ENCODE measurements at regions not wholly inside any gene's neighbourhood (a gene's known extent, or its start where the extent isn't known, plus 50 kb on each side); places are given as distances from the start of the nearest gene placed in this dataset.
"Not testable (repeated sequence)": the region's sequence is repeated elsewhere in the genome, so short reads cannot be mapped to it uniquely, and the experiment has no call there.

- intact Hi-C loops (cut with micrococcal nuclease), result no loop called here
- Mint-ChIP-seq H3K36me3 (ENCODE audit: low read depth) (peaks cover 2% of the 10 kb centered on the region), H3K9me3 (peaks cover 9% of the 10 kb centered on the region), H3K4me3 (no peak overlapping the region), H3K27ac (no peak overlapping the region), H3K27me3 (no peaks in the 10 kb centered on the region), H3K4me1 (peaks cover 77% of the 10 kb centered on the region)
- no peak for DNase-seq
These were observed 1071.4 kb downstream of the BCL11B start for GRCh38 chr14:98200601-98201000.

DNA sequence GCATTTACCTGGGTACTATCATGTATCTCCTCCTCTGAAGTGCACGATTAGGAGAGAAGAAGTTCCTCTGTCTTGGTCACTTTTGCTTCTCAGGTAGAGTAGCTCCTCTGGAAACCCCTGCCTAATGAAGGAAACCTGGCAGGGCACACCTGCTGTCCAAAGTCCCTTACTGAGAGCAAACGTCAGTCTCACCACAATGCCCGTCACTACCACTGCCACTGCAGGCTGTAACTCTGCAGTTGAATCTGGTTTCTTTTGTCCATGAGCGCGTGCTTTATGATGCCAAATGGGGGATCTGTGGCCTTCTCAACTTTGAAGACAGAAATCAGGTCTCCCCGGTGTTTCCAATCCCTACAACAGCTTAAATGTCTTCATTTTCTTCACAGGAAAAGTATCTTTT lies 1068.6 kb downstream of the BCL11B start:
- Mint-ChIP-seq H3K9me3 (peaks cover 6% of the 10 kb centered on the region), H3K4me1 (peaks cover 73% of the 10 kb centered on the region), H3K36me3 (ENCODE audit: low read depth) (no peaks in the 10 kb centered on the region), H3K27ac (peak overlapping the region; percentile 27), H3K4me3 (peak overlapping the region; percentile 5), H3K27me3 (no peaks in the 10 kb centered on the region)
- intact Hi-C loops (cut with micrococcal nuclease), result no loop called here
- no peak for DNase-seq

- Mint-ChIP-seq H3K9me3 (peaks cover 6% of the 10 kb centered on the region), H3K36me3 (ENCODE audit: low read depth) (no peaks in the 10 kb centered on the region)
- intact Hi-C loops (cut with micrococcal nuclease), result no loop called here
These were observed 1067.9 kb downstream of the BCL11B start for GRCh38 chr14:98204139-98204538.

DNA sequence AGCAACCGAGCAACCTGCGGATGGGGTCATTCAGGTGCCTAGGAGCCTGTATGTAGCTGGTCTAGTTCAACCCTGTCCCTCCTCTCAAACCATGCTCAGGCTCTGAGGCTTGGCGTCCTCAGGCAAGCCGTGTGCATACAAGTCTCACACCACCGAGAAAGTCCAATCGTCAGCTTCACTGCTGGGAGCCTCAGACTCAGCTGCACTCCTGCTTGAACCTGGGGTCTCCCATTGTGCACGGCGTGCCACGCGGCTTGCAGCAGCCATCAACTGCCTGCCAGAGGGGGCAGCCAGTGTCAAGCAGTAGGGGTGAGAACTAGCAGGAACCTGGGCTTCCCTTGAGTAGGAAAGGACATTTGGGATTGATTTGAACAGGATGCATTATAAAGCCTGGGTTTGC lies 1064.6 kb downstream of the BCL11B start:
- Mint-ChIP-seq H3K9me3 (peaks cover 12% of the 10 kb centered on the region), H3K4me3 (peak overlapping the region; percentile 47), H3K36me3 (ENCODE audit: low read depth) (peaks cover 4% of the 10 kb centered on the region), H3K27me3 (no peaks in the 10 kb centered on the region), H3K4me1 (peaks cover 74% of the 10 kb centered on the region), H3K27ac (peak overlapping the region; percentile 64)
- intact Hi-C loops (cut with micrococcal nuclease), result no loop called here
- DNase-seq, result no peak

More at GRCh38 chr14:98204139-98204538, 1067.9 kb downstream of the BCL11B start:
- Mint-ChIP-seq H3K4me1 (peaks cover 73% of the 10 kb centered on the region), H3K27me3 (no peaks in the 10 kb centered on the region), H3K4me3 (peak overlapping the region; percentile 60), H3K27ac (peak overlapping the region; percentile 78)
- no peak for DNase-seq

- no peak for DNase-seq
- intact Hi-C loops (cut with micrococcal nuclease), result loop anchor here (2.0 kb wide), 1 partner anchor 13 kb away; no protein-coding TSS in a partner anchor
- Mint-ChIP-seq H3K27ac (peak overlapping the region; percentile 64), H3K27me3 (no peaks in the 10 kb centered on the region), H3K4me3 (peak overlapping the region; percentile 47), H3K36me3 (ENCODE audit: low read depth) (peaks cover 4% of the 10 kb centered on the region), H3K4me1 (peaks cover 68% of the 10 kb centered on the region), H3K9me3 (peaks cover 13% of the 10 kb centered on the region)
These were observed 1063.8 kb downstream of the BCL11B start for GRCh38 chr14:98208211-98208611.

- H3K27ac Mint-ChIP-seq, result no peak overlapping the region
- H3K9me3 Mint-ChIP-seq, result peaks cover 13% of the 10 kb centered on the region
- no peak for DNase-seq
- intact Hi-C loops (cut with micrococcal nuclease), result loop anchor here (2.0 kb wide), 1 partner anchor 14 kb away; no protein-coding TSS in a partner anchor
- no peaks in the 10 kb centered on the region for H3K27me3 Mint-ChIP-seq
- H3K36me3 Mint-ChIP-seq (ENCODE audit: low read depth), result peaks cover 4% of the 10 kb centered on the region
- H3K4me3 Mint-ChIP-seq, result peak overlapping the region; percentile 12
- H3K4me1 Mint-ChIP-seq, result peaks cover 61% of the 10 kb centered on the region
These were observed 1063.1 kb downstream of the BCL11B start for GRCh38 chr14:98208943-98209342.

- Mint-ChIP-seq H3K4me3 (peak overlapping the region; percentile 63), H3K4me1 (peaks cover 56% of the 10 kb centered on the region), H3K27me3 (peaks cover 2% of the 10 kb centered on the region), H3K27ac (peak overlapping the region; percentile 91), H3K36me3 (ENCODE audit: low read depth) (peaks cover 4% of the 10 kb centered on the region), H3K9me3 (peaks cover 7% of the 10 kb centered on the region)
- intact Hi-C loops (cut with micrococcal nuclease), result no loop called here
- DNase-seq, result peak; percentile 82
These were observed 1061.8 kb downstream of the BCL11B start for GRCh38 chr14:98210045-98210672.

- intact Hi-C loops (cut with micrococcal nuclease), result no loop called here
- H3K9me3 Mint-ChIP-seq, result peaks cover 4% of the 10 kb centered on the region
- no peaks in the 10 kb centered on the region for H3K36me3 Mint-ChIP-seq (ENCODE audit: low read depth)
- no peak for DNase-seq
- no peak overlapping the region for H3K27ac Mint-ChIP-seq
- H3K27me3 Mint-ChIP-seq, result peaks cover 2% of the 10 kb centered on the region
- no peak overlapping the region for H3K4me3 Mint-ChIP-seq
- H3K4me1 Mint-ChIP-seq, result peaks cover 11% of the 10 kb centered on the region
These were observed 1054.5 kb downstream of the BCL11B start for GRCh38 chr14:98217530-98217929.

DNA sequence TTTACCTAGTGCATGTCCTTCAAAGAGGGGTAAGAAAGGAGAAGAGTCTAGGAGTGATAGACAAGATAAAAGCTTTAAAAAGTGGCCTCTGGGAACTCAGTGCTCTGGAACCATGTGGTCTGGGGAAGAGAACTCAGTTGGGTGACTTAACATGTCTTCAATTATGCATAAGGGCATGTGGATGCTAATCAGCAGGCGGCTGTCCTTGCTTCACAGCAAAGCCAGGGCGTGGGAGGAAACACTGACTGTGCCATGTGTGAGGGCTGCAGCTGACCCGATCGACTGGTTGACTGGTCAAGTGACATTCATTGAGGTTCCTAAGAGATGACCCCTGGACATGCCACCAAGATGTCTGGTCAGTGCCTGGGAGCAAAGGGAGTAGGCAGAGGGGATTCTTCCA lies 1053.8 kb downstream of the BCL11B start:
- Mint-ChIP-seq H3K27ac (no peak overlapping the region), H3K36me3 (ENCODE audit: low read depth) (peaks cover 1% of the 10 kb centered on the region), H3K27me3 (peaks cover 2% of the 10 kb centered on the region), H3K4me3 (no peak overlapping the region), H3K9me3 (peaks cover 9% of the 10 kb centered on the region), H3K4me1 (peaks cover 18% of the 10 kb centered on the region)
- no peak for DNase-seq
- intact Hi-C loops (cut with micrococcal nuclease), result no loop called here

DNA sequence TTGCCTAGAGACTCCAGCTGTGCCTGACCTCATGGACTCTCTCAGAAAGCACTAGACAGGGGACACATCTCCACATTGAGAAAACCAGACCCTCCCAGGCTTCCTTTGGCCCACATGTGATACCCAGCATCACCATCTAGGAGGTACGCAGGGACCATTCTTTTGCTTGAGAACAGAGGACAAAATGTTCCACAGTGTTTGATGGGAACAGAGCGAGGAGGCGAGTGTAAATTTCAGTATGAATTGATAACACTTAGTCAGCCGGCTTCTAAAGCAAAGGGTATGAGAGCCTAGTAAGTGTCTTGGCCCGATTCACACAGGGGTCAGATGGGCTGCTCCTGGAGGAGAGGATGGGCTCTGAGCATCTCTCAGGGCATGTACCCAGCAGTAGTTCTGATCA lies 1052.4 kb downstream of the BCL11B start:
- H3K27me3 Mint-ChIP-seq, result peaks cover 2% of the 10 kb centered on the region
- intact Hi-C loops (cut with micrococcal nuclease), result loop anchor here (1.0 kb wide), 1 partner anchor 12 kb away; no protein-coding TSS in a partner anchor
- H3K27ac Mint-ChIP-seq, result peak overlapping the region; percentile 68
- H3K4me1 Mint-ChIP-seq, result peaks cover 23% of the 10 kb centered on the region
- H3K9me3 Mint-ChIP-seq, result peaks cover 9% of the 10 kb centered on the region
- peaks cover 5% of the 10 kb centered on the region for H3K36me3 Mint-ChIP-seq (ENCODE audit: low read depth)
- H3K4me3 Mint-ChIP-seq, result peak overlapping the region; percentile 6
- DNase-seq, result no peak

DNA sequence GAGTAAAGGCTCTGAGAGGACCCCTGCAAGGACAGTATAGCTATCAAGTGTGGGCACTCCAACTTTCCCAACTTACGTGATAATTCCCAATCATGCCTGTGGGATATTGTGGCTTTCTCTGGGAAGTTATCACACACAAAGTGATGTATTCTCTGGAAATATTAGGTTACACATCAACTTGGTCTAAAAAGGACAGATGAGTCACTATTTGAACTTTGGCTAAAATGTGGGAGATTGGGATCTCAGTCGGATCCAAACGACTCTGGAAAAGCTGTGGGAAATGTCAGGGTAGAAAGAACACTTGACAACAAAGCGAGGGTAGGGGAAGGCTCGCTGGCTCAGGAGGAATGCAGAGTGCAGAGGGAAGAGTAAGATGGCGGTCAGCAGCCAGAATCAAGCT lies 1048.9 kb downstream of the BCL11B start:
- Mint-ChIP-seq H3K4me3 (peak overlapping the region; percentile 48), H3K9me3 (peaks cover 9% of the 10 kb centered on the region), H3K27me3 (no peaks in the 10 kb centered on the region), H3K27ac (peak overlapping the region; percentile 91), H3K36me3 (ENCODE audit: low read depth) (peaks cover 6% of the 10 kb centered on the region), H3K4me1 (peaks cover 43% of the 10 kb centered on the region)
- DNase-seq, result no peak
- intact Hi-C loops (cut with micrococcal nuclease), result no loop called here

DNA sequence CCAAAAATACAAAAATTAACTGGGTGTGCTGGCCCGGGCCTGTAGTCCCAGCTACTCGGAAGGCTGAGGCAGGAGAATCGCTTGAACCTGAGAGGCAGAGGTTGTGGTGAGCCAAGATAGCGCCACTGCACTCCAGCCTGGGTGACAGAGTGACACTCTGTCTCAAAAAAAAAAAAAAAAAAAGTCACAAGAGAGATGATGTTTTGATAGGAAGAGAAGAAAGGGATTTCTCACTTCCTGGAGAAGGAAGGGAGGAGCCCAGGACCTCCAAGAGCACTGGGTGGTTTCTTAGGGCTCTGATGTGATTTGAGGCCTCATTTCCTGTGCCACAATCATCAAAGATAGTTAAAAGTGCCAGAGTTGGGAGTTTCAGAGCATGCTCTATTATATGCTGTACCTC lies 1048.3 kb downstream of the BCL11B start:
- H3K36me3 Mint-ChIP-seq (ENCODE audit: low read depth); H3K27me3 Mint-ChIP-seq; intact Hi-C loops (cut with micrococcal nuclease); H3K9me3 Mint-ChIP-seq: not testable (repeated sequence)
- peak overlapping the region; percentile 91 for H3K27ac Mint-ChIP-seq
- peak; percentile 89 for DNase-seq
- peaks cover 47% of the 10 kb centered on the region for H3K4me1 Mint-ChIP-seq
- H3K4me3 Mint-ChIP-seq, result peak overlapping the region; percentile 48

DNA sequence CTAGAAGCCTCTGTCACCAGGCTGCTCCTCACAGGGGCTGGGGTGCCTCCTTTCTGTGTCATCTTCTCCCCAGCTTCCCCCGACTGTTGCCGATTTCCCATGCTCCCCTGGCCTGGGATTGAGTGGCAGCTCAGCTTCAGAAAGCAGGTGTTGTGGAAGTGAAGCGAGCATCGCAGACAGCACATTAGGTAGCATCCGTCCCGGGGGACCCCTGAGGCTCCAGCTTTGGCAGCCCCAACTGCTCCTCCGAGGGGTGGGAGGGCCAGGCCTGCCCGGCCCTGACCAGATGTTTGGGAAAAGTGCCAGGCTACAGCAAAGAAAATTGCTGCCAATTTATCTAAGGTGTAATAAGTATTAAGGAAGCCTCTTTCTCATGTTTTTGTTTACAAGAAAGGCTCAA lies 1045.6 kb downstream of the BCL11B start:
- Mint-ChIP-seq H3K4me1 (peaks cover 58% of the 10 kb centered on the region), H3K27me3 (no peaks in the 10 kb centered on the region), H3K27ac (peak overlapping the region; percentile 87), H3K4me3 (no peak overlapping the region), H3K9me3 (peaks cover 5% of the 10 kb centered on the region), H3K36me3 (ENCODE audit: low read depth) (peaks cover 6% of the 10 kb centered on the region)
- intact Hi-C loops (cut with micrococcal nuclease), result loop anchor here (2.0 to 5.0 kb wide), 5 partner anchors 28 to 1046 kb away; partner anchors contain the start of gene BCL11B
- DNase-seq, result no peak

DNA sequence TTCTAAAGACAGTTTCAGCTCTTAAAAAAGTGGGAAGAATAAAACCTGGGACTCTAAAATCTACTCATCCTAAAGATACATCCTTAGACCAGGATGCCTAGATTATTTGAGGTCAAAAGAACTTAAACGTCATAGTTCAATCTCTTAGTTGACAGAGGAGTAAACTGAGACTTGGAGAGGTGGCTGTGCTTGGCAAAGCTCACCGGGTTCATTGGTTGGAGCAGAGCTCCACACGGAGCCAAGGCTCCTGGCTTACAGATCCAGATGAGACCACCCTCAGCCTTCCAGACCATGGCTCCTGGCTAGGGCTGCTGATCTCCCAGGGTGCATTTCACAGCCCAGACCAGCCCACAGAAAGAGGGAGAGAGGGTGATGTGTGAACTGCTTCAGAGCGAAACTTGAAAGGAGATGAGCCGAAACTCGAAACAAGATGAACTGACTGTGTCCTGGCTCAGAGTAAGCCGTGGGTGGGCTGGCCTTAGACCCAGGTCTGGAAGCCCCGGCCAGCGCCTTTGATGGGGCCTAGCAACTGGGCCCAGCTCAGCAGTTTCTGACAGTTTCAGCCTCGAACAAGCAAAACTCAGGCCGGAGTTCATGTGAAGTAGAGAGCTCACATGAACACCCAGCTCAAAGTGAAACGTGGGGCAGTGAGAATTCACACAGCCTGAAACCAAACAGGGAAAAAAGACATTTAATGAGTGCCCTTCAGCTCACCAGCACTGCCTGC lies 1044.8 kb downstream of the BCL11B start:
- Mint-ChIP-seq H3K27me3 (no peaks in the 10 kb centered on the region), H3K9me3 (peaks cover 5% of the 10 kb centered on the region), H3K27ac (peak overlapping the region; percentile 87), H3K4me1 (peaks cover 60% of the 10 kb centered on the region), H3K4me3 (peak overlapping the region; percentile 70), H3K36me3 (ENCODE audit: low read depth) (peaks cover 6% of the 10 kb centered on the region)
- intact Hi-C loops (cut with micrococcal nuclease), result loop anchor here (2.0 to 5.0 kb wide), 5 partner anchors 28 to 1045 kb away; partner anchors contain the start of gene BCL11B
- DNase-seq, result peak; percentile 82

All from activated CD4-positive, alpha-beta T cell treated with anti-CD3 and anti-CD28 coated beads, Interleukin-2, amount 10 ng/mL, durations not matched to agents 24 days and 14 days (primary cell).